ENCODE measurements at regions not wholly inside any gene's neighbourhood (a gene's known extent, or its start where the extent isn't known, plus 50 kb on each side); places are given as distances from the start of the nearest gene placed in this dataset.
"Not testable (repeated sequence)": the region's sequence is repeated elsewhere in the genome, so short reads cannot be mapped to it uniquely, and the experiment has no call there.

GRCh38 chr19:28358633-28359032 is 854.3 kb downstream of the UQCRFS1 start:
- no peaks in the 10 kb centered on the region for H3K36me3 ChIP-seq (replicated peaks in 1 of 2)
- H3K4me3 ChIP-seq, result no peak overlapping the region
- TF ChIP-seq, protein P1, sequence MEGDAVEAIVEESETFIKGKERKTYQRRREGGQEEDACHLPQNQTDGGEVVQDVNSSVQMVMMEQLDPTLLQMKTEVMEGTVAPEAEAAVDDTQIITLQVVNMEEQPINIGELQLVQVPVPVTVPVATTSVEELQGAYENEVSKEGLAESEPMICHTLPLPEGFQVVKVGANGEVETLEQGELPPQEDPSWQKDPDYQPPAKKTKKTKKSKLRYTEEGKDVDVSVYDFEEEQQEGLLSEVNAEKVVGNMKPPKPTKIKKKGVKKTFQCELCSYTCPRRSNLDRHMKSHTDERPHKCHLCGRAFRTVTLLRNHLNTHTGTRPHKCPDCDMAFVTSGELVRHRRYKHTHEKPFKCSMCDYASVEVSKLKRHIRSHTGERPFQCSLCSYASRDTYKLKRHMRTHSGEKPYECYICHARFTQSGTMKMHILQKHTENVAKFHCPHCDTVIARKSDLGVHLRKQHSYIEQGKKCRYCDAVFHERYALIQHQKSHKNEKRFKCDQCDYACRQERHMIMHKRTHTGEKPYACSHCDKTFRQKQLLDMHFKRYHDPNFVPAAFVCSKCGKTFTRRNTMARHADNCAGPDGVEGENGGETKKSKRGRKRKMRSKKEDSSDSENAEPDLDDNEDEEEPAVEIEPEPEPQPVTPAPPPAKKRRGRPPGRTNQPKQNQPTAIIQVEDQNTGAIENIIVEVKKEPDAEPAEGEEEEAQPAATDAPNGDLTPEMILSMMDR (IDR thresholded peaks at IDR 0.05), result no peak
- no peak for TF ChIP-seq POLR2A (IDR thresholded peaks at IDR 0.05)
- intact Hi-C loops (cut with DNase I), result no loop called here
- H3K4me1 ChIP-seq (replicated peaks in 1 of 2), result no peaks in the 10 kb centered on the region
- no peak overlapping the region for H3K27ac ChIP-seq
- no peaks in the 10 kb centered on the region for H3K9me3 ChIP-seq (replicated peaks in 1 of 3)
- WGBS, 4 donors, result 57 to 81% (median 60%) methylated on average over 2 of the region's 2 CpGs
- H3K27me3 ChIP-seq, result no peaks in the 10 kb centered on the region
- no peak for DNase-seq

DNA sequence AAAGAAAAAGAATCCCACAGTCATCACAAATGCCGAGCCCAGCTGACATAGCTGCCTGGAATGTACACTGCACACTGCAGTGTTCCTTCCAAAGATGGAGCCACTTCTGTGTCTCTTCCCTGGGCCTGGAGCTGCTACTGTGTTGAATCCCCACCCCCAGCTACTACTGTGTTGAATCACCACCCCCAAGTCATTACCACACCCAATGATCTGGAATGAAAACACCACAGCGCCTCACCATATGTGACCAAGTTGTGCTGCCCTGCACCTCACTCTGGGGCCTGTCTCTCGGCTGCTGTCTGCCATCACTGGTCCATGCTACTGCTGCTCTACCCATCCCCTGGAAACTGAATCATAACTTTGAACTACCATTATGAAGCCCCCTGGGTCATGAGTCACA is 861.2 kb downstream of the UQCRFS1 start:
- intact Hi-C loops (cut with DNase I), result no loop called here
- TF ChIP-seq, protein P1 (IDR thresholded peaks at IDR 0.05), result no peak
- TF ChIP-seq POLR2A (IDR thresholded peaks at IDR 0.05), result no peak
- Histone ChIP-seq H3K4me1 (replicated peaks in 1 of 2) (no peaks in the 10 kb centered on the region), H3K36me3 (replicated peaks in 1 of 2) (no peaks in the 10 kb centered on the region), H3K27ac (no peak overlapping the region), H3K4me3 (no peak overlapping the region), H3K27me3 (no peaks in the 10 kb centered on the region), H3K9me3 (replicated peaks in 1 of 3) (no peaks in the 10 kb centered on the region)
- 61 to 100% (median 85%) methylated on average over 1 to 3 of the region's 3 CpGs for WGBS, 4 donors
- no peak for DNase-seq

- intact Hi-C loops (cut with DNase I); H3K27ac ChIP-seq; H3K4me1 ChIP-seq (replicated peaks in 1 of 2); H3K27me3 ChIP-seq; H3K4me3 ChIP-seq; H3K36me3 ChIP-seq (replicated peaks in 1 of 2); H3K9me3 ChIP-seq (replicated peaks in 1 of 3); DNase-seq: not testable (repeated sequence)
- 81 to 92% (median 83%) methylated on average over 6 of the region's 6 CpGs for WGBS, 4 donors
Measured at GRCh38 chr19:28351321-28351720, 861.6 kb downstream of the UQCRFS1 start.

DNA sequence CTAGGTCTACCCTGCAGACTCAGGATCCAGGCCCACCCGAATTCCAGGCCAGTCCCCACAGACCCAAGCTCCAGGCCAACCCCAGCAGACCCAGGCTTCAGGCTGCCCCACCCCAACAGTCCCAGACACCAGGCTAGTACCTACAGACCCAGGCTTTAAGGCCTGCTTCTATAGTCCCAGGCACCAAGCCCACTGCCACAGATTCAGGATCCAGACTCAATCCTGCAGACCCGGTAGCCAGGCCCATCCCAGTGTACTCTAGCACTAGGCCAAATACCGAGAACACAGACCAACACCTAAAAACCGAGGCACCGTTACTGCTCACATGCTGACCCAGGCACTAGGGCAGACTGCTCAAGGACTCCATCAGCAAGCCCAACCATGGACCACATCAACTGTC is 862.3 kb downstream of the UQCRFS1 start:
- Histone ChIP-seq H3K36me3 (replicated peaks in 1 of 2) (no peaks in the 10 kb centered on the region), H3K27me3 (no peaks in the 10 kb centered on the region), H3K27ac (no peak overlapping the region), H3K4me3 (no peak overlapping the region), H3K9me3 (replicated peaks in 1 of 3) (no peaks in the 10 kb centered on the region), H3K4me1 (replicated peaks in 1 of 2) (no peaks in the 10 kb centered on the region)
- intact Hi-C loops (cut with DNase I), result no loop called here
- TF ChIP-seq, protein P1 (IDR thresholded peaks at IDR 0.05), result no peak
- no peak for TF ChIP-seq POLR2A (IDR thresholded peaks at IDR 0.05)
- no peak for DNase-seq
- WGBS, 4 donors, result 74 to 89% (median 83%) methylated on average over 4 to 5 of the region's 5 CpGs; no CpG with 5 or more reads in 1 of the 4 donors

DNA sequence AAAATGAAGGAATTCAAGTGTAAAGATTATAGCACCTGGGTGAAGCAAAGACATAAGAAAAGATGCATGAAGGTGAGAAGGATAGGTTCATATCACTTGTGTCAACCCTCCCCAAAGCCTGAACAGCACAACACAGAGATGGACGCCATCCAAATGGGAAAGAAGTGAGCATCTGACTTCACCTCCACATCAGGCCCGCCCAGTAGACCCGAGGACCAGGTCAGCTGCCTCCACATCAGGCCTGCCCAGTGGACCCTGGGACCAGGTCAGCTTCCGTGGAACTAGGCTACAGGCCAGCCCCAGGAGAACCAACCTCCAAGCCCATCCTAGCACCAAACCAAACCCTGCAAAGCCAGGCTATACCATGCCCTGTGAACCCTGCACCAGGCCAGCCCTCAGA is 862.9 kb downstream of the UQCRFS1 start:
- Histone ChIP-seq H3K27me3 (peaks cover 3% of the 10 kb centered on the region), H3K4me1 (replicated peaks in 1 of 2) (no peaks in the 10 kb centered on the region), H3K4me3 (no peak overlapping the region), H3K36me3 (replicated peaks in 1 of 2) (no peaks in the 10 kb centered on the region), H3K27ac (no peak overlapping the region), H3K9me3 (replicated peaks in 1 of 3) (no peaks in the 10 kb centered on the region)
- intact Hi-C loops (cut with DNase I), result no loop called here
- WGBS, 4 donors, result 76 to 85% (median 79%) methylated on average over 4 of the region's 4 CpGs
- TF ChIP-seq, protein P1 (IDR thresholded peaks at IDR 0.05), result no peak
- DNase-seq, result no peak
